ACC112 (cell line): ENCODE measurements at regions not wholly inside any gene's neighbourhood (a gene's known extent, or its start where the extent isn't known, plus 50 kb on each side); places are given as distances from the start of the nearest gene placed in this dataset.

Experiments
- H2AFZ ChIP-seq: fragments of 200-600 bp; sonication (generic); one replicate; pipeline ENCODE4 v1.6.0; 2017; ENCODE audit warnings: antibody characterized with exemption, low read length; ENCODE audit not compliant: unreplicated experiment
- H3K27ac ChIP-seq: fragments of 200-600 bp; sonication (generic); 2 replicates; pipeline ENCODE4 v1.5.1; 2014; ENCODE audit warnings: low read depth, mild to moderate bottlenecking, antibody characterized with exemption, low read length, moderate library complexity
- H3K27me3 ChIP-seq: fragments of 200-600 bp; sonication (generic); 2 replicates; pipeline ENCODE4 v1.6.1; 2014; ENCODE audit warnings: mild to moderate bottlenecking, antibody characterized with exemption, low read length, moderate library complexity, mixed read lengths; ENCODE audit not compliant: insufficient read depth
- H3K36me3 ChIP-seq: fragments of 200-600 bp; sonication (generic); 2 replicates; pipeline ENCODE4 v1.6.1; 2016; ENCODE audit warnings: mild to moderate bottlenecking, antibody characterized with exemption, low read length, moderate library complexity, mixed read lengths; ENCODE audit not compliant: insufficient read depth
- H3K4me1 ChIP-seq: fragments of 200-600 bp; sonication (generic); one replicate; pipeline ENCODE4 v1.6.1; 2016; ENCODE audit warnings: low read length, mixed read lengths; ENCODE audit not compliant: insufficient read depth, unreplicated experiment, control insufficient read depth
- H3K4me3 ChIP-seq: fragments of 200-600 bp; sonication (generic); 2 replicates; pipeline ENCODE4 v1.5.1; 2014; ENCODE audit warnings: mild to moderate bottlenecking, low read depth, low read length
- H3K79me2 ChIP-seq: fragments of 200-600 bp; sonication (generic); one replicate; pipeline ENCODE4 v1.6.0; 2016; ENCODE audit warnings: low read length; ENCODE audit not compliant: control insufficient read depth, unreplicated experiment, insufficient read depth

DNA sequence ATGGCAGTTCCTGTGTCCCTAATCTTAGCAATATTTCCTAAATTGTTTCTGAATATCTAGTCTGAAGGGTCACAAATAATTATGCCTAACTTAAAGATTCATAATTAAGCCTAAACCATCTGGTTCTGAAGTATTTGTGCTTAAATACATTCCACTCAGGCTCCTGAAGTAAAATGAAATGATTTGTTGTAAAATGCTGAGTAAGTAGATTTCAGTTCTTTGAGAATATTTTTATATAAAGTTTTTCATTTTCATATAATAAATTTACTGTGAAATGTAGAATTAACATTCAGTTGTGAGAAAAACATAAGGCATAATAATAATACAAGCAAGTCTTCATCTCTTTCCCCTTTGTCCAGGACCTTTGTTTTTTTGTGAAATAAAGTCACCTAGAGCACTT is 330.6 kb upstream of the IMPG1 start:
- no peak overlapping the region for H3K4me3 ChIP-seq
- H3K4me1 ChIP-seq: no peaks in the 10 kb centered on the region
- no peak overlapping the region for H3K27ac ChIP-seq
- H3K36me3 ChIP-seq: no peaks in the 10 kb centered on the region
- no peaks in the 10 kb centered on the region for H3K79me2 ChIP-seq
- H2AFZ ChIP-seq: no peak overlapping the region
- no peaks in the 10 kb centered on the region for H3K27me3 ChIP-seq

DNA sequence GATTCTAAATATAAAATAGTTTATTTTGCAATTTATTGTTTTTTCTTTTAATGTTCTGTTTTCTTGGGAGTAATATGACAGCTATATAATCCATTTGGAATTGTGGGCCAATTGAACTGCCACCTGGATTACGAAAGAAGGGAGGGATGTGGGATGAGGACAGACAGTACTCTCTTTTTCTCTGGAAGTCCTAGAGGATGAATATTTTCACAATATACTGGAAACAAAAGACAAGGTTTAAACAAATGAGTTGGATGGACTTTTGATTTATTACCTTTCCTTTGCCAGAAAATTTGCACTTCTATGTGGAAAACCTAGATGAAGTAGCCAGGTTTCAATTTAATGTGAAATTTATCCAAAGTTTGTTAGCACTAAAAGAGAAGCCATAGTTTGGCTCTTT is 325.5 kb upstream of the IMPG1 start:
- no peak overlapping the region for H3K27ac ChIP-seq
- no peaks in the 10 kb centered on the region for H3K79me2 ChIP-seq
- no peak overlapping the region for H3K4me3 ChIP-seq
- H3K27me3 ChIP-seq: no peaks in the 10 kb centered on the region
- no peak overlapping the region for H2AFZ ChIP-seq
- no peaks in the 10 kb centered on the region for H3K36me3 ChIP-seq
- H3K4me1 ChIP-seq: no peaks in the 10 kb centered on the region

DNA sequence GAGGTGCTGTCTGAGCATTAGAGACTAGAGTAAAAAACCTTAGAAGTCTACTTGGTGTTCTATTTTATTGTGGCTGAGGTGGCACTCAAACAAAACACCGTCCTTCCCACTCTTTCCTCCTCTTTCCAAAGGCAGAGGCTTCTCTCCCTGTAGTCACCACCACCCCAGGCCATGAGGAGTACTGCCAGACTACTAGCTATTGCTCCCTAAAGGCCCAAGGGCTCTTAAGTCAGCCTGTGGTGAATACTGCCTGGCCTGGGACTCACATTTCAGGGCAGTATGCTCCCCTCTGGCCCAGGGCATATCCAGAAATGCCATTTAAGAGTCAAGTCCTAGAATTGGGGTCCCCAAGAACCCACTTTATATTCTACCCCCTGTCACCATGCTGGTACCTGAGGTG is 309.7 kb upstream of the IMPG1 start:
- no peaks in the 10 kb centered on the region for H3K4me1 ChIP-seq
- H2AFZ ChIP-seq: no peak overlapping the region
- H3K79me2 ChIP-seq: no peaks in the 10 kb centered on the region
- H3K27ac ChIP-seq: no peak overlapping the region
- no peaks in the 10 kb centered on the region for H3K36me3 ChIP-seq
- no peaks in the 10 kb centered on the region for H3K27me3 ChIP-seq
- no peak overlapping the region for H3K4me3 ChIP-seq

DNA sequence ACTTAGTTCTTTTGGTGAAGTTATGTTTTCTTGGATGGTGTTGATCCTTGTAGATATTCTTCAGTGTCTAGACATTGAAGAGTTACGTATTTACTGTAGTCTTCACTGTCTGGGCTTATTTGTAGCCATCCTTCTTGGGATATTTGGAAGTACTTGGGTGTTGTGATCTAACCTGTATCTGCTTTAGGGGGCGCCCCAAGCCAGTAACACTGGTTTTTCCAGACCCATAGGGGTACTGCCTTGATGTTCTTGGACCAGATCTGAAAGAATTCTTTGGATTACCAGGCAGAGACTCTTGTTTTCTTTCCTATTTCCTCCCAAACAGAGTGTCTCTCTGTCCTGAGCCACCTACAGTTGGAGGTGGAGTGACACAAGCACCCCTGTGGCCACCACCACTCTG is 309.1 kb upstream of the IMPG1 start:
- H3K27me3 ChIP-seq: no peaks in the 10 kb centered on the region
- H3K4me1 ChIP-seq: no peaks in the 10 kb centered on the region
- no peak overlapping the region for H2AFZ ChIP-seq
- H3K36me3 ChIP-seq: no peaks in the 10 kb centered on the region
- no peak overlapping the region for H3K27ac ChIP-seq
- no peak overlapping the region for H3K4me3 ChIP-seq
- no peaks in the 10 kb centered on the region for H3K79me2 ChIP-seq

DNA sequence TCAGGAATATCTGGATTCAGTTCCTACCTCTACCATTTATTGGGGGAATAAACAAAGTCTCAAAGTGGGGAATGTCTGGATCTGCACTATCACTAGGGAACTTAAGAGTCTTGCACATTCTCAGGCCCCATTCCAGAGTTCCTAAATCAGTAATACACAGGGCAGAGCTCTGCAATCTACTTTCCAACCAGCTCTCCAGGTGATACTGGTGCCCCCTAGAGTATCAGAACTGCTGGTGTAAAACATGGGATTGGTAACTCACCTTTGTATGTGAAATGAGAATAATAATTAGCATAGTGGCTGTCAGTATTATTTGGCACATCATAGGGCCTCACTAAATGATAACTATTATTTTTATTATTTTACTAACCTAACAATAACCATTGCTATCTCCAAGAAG is 278.8 kb upstream of the IMPG1 start:
- Histone ChIP-seq H3K4me3 (no peak overlapping the region), H3K36me3 (no peaks in the 10 kb centered on the region), H3K79me2 (no peaks in the 10 kb centered on the region), H2AFZ (no peak overlapping the region), H3K4me1 (no peaks in the 10 kb centered on the region), H3K27ac (no peak overlapping the region), H3K27me3 (no peaks in the 10 kb centered on the region)

DNA sequence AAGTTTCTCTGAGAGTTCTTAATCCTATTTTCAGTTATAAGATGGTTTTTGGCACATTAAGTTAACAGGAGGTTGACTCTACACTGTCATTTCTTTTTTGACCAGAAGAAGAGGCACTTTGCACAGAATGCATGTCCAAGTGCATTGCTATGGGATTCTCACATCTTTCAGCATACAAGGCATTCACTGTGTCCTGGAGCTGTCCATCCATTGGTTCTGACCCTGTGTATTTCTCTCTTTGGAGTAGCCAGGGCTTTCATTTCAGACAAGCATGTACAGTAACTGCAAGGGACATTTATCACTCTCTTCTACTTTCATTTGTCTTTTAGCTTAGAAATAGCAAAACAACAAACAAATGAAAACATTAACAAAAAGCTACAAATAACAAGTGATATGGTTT is 275.1 kb upstream of the IMPG1 start:
- H3K4me1 ChIP-seq: no peaks in the 10 kb centered on the region
- H3K79me2 ChIP-seq: no peaks in the 10 kb centered on the region
- H3K4me3 ChIP-seq: no peak overlapping the region
- no peak overlapping the region for H3K27ac ChIP-seq
- H3K27me3 ChIP-seq: no peaks in the 10 kb centered on the region
- no peaks in the 10 kb centered on the region for H3K36me3 ChIP-seq
- no peak overlapping the region for H2AFZ ChIP-seq

DNA sequence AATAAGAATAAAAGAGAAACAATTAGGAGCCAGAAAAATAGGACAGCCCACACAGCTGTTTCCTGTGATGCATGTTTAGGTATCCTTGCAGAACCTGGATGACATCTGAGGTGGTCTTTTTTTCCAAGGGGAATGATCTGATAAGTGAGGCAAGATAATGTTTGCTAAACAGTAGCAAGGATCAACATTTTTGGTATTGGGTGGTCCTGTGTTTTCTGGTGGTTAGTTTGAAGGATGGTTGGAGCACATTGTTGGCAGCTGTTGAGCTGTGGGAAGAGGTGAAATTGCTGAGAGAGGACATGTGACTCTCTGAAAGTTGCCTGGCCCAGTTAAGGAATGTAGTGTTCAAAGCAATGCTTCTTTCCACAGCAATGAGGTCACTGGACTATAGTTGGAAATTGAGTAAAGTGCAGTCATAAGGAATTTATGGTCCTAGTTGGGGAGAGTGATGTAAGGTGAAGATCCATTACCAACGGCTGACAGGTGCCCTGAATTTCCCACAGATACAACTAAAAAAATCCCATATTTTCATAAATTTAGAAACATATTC is 270.2 kb upstream of the IMPG1 start:
- no peak overlapping the region for H3K27ac ChIP-seq
- H3K4me1 ChIP-seq: no peaks in the 10 kb centered on the region
- H3K36me3 ChIP-seq: no peaks in the 10 kb centered on the region

DNA sequence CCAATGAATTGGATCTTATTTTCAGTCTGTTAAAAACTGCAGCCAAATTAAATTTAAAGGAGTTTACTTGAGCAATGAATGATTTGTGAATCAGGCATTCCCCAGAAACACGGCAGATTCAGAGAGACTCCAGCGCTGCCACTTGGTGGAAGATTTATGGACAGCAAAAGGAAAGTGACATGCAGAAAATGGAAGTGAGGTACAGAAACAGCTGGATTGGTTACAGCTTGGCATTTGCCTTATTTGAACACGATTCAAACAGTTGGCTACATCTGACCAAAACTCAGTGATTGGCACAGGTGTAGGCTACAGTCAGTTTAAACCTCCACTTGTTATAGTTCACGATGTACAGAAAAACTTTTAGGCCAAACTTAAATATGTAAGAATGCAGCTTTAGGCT is 257.6 kb upstream of the IMPG1 start:
- no peaks in the 10 kb centered on the region for H3K4me1 ChIP-seq
- no peaks in the 10 kb centered on the region for H3K27me3 ChIP-seq
- H3K4me3 ChIP-seq: no peak overlapping the region
- H3K27ac ChIP-seq: no peak overlapping the region
- H3K36me3 ChIP-seq: no peaks in the 10 kb centered on the region
- no peaks in the 10 kb centered on the region for H3K79me2 ChIP-seq
- no peak overlapping the region for H2AFZ ChIP-seq

More for the DNA sequence above, 270.2 kb upstream of the IMPG1 start:
- Histone ChIP-seq H3K79me2 (no peaks in the 10 kb centered on the region), H2AFZ (no peak overlapping the region), H3K4me3 (no peak overlapping the region), H3K27me3 (no peaks in the 10 kb centered on the region)

DNA sequence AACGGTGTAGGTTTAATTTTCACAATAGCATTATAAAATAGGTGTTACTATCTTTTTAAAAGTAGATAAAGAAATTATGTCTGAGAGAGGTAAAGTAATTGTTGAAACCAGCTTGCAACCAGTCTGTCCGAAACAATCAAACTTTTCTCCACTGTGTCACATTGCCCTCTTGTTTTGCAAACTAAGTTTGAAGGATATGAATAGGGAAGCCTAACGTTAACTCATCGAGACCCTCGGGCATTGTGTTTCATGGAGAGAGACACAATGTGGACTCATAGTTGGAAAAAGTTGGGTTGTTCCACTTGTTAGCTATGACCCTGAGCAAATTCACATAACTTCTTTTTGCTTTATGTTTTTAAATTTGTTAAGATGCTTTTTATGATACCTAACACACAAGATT is 254.4 kb upstream of the IMPG1 start:
- Histone ChIP-seq H3K27me3 (no peaks in the 10 kb centered on the region), H3K4me1 (no peaks in the 10 kb centered on the region), H3K36me3 (no peaks in the 10 kb centered on the region), H3K79me2 (no peaks in the 10 kb centered on the region), H3K4me3 (no peak overlapping the region), H3K27ac (no peak overlapping the region), H2AFZ (no peak overlapping the region)
